Stimulated activated CD8-positive, alpha-beta memory T cell treated with anti-CD3 and anti-CD28 coated beads, Interleukin-4, amount 100 ng/mL, for 24 hours (primary cell): ENCODE measurements at regions not wholly inside any gene's neighbourhood (a gene's known extent, or its start where the extent isn't known, plus 50 kb on each side); places are given as distances from the start of the nearest gene placed in this dataset.

Experiments used
- DNase-seq: peaks from one replicate; pipeline ENCODE4 v3.0.0-alpha.2; 2020; ENCODE audit warnings: low read depth

DNA sequence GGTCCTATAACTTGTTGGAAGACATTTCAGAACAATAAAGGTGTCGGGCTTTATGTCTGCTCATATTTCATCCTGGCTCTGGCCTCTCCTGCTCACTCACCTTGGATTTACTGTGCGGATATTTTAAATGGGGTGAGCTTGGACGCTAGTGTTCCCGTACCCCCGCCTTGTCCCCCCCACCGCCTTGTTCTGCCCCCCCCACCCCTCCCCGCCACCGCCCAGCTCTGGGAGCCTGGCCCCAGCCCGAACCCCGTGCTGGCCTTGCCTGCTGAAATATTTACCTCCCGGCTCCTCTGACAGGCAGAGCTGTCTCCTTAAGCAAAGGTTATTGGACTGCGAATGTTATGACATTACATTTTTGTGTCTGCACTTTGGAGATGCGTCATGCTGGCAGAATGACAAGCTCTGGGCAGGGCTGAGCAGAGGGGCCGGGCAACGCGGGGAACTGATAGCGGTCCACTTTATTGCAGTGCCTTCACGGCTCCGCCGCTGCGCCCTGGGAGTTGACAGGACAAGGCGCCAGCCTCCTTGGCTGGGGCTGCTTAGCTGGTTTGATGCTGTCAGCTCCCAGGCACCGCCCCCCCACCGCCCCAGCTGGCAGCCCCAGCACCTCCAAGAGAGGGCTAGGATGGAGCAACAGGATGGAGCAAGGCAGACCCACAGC, 222.5 kb upstream of the GSE1 start:
- DNase-seq = no peak

GRCh38 chr16:85391175-85391707, 221.9 kb upstream of the GSE1 start:
- no peak for DNase-seq

GRCh38 chr16:85391769-85392583, 221.1 kb upstream of the GSE1 start:
- DNase-seq = no peak

DNA sequence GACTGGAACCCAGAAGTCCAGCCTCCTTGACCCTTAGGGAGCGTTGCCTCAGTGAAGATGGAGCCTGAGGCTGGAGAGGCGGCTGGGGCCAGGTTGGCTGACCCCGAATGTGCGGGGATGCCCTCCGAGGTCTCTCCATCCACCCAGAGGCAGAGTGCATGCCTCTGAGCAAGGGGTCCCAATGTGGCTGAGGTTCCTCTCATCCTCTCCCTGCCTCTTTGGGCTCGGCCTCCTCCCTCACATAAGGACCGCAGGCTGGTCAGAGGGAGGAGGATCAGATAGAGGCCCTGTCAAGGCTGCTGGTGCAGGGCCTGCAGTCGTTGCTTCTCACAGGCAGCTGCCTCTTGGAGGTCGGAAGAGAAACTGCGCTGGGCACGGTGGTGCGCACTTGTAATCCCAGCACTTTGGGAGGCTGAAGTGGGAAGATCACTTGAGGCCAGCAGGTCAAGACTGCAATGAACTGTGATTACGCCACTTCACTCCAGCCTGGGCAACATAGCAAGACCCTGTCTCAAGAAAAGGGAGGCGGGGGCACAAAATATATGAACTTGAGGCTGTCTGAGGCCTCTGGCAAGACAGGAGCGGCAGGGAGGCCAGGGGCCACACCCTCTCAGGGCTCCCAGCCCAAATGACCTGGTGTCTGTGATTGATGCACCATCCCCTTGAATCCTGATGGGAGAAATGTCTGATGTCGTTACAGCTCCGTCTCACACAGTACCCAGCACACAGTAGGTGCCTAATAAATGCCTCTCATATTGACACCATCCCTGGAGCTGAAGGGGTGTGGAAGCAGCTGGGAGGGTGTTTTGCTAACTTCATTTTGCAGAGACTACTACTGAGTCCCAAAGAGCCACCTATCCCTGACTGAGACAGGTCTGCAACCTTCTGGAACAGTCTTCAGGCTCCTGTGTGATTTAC, 220.1 kb upstream of the GSE1 start:
- DNase-seq = no peak

GRCh38 chr16:85393674-85394451, 219.3 kb upstream of the GSE1 start:
- peak; percentile 63 for DNase-seq

DNA sequence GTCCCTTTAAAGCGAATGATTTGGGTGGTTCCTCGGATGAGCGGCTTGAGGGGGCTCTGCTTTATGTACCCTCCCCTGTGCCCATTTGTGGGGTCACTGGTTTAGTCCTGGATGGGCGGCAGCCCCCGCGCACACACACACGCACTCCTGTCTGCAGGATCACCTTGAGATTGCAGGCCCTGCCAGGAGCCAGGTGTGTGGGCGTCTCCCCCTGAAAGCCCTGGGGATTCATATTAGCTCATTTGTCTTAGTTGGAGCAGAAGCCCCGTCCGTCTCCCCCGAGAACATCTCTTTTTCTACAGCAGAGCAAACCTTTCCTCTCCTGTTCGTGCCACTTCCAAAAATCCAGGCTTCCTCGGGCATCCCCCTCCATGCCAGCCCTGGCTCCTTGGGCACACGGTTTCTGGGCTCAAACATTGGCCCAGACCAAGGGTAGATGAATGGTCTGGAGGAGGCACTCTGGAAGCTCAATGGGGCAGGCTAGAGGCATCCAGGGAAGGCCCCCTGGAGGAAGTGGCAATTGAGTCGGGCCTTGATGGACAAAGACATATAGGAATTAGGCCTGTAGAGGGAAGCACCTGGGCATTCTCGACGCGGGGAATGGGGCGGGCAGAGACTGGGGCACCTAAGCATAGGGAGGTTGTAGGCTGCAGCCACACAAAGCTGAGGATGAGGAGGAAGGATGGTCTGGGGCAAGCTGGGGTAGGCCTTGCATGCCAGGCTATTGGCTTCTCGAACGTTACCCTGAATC, 218.5 kb upstream of the GSE1 start:
- no peak for DNase-seq

DNA sequence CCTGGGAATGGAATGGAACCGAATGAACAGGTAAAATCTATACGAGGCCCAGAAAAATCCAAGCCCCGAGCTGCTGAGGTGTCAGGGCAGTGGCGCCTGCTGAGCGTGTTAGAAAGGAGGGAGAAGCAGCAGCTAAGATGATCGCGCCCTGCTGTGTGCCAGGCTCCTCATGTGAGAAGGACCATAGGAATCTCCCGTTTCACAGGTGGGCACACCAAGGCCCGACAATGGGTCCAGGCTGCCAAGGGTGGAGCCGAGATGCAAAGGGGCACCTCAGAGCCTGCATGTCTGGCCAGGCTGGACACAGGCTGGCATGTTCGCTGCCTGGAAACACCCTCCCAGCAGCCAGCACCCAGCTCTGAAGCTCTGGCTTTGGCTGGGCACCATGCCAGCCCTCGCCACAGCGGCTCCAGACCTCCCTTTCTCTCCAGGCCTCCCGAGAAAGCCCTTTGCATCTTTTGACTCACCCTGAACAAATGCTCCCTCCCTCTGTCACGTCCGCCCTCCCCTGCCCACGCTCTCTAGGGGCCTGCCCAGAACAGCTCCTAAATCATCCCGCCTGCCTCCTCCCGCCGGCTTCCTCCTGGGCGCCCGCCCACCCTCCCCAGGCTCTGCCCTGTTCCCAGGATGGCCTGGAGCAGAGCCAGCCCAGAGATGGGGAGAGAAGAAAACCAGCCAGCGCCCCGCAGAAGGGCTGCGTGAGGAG, 217.8 kb upstream of the GSE1 start:
- DNase-seq = no peak

- no peak for DNase-seq
Observed at GRCh38 chr16:85395913-85396878, 216.9 kb upstream of the GSE1 start.

- no peak for DNase-seq
Observed at GRCh38 chr16:85396879-85397871, 215.9 kb upstream of the GSE1 start.

GRCh38 chr16:85398050-85398451, 215.1 kb upstream of the GSE1 start:
- no peak for DNase-seq

GRCh38 chr16:85398688-85399582, 214.2 kb upstream of the GSE1 start:
- DNase-seq = no peak

DNA sequence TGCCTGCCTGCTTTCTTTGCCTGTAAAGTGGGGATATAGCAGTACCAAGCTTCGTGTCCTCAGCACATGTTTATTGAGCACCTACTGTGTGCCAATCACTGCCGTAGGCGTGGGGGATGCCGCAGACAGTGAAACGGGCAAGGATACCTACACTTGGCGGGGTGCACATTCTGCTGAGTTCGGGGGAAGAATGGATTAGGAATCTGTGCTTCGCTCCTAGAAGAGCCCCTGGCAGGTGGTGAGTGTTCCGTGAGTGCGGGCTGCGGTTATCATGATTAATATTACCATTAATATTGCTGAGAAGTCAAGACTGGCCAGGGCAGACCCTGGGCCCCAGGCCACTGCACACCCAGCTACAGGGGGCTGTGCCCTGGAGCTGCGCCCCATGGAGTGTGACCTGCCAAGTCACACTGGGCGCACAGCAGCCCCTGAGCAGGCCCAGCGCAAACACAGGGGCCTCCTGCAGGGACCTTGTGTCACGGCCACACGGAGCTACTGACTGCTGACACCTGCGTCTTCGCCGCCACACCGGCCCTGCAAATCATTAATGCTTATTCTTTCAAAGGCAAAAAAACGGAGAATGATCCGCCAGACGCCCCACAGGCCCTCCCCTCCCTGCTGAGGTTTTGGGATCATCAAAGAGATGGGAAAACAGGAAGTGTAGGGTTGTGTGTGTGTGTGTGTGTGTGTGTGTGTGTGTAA, 213.4 kb upstream of the GSE1 start:
- DNase-seq = no peak

DNA sequence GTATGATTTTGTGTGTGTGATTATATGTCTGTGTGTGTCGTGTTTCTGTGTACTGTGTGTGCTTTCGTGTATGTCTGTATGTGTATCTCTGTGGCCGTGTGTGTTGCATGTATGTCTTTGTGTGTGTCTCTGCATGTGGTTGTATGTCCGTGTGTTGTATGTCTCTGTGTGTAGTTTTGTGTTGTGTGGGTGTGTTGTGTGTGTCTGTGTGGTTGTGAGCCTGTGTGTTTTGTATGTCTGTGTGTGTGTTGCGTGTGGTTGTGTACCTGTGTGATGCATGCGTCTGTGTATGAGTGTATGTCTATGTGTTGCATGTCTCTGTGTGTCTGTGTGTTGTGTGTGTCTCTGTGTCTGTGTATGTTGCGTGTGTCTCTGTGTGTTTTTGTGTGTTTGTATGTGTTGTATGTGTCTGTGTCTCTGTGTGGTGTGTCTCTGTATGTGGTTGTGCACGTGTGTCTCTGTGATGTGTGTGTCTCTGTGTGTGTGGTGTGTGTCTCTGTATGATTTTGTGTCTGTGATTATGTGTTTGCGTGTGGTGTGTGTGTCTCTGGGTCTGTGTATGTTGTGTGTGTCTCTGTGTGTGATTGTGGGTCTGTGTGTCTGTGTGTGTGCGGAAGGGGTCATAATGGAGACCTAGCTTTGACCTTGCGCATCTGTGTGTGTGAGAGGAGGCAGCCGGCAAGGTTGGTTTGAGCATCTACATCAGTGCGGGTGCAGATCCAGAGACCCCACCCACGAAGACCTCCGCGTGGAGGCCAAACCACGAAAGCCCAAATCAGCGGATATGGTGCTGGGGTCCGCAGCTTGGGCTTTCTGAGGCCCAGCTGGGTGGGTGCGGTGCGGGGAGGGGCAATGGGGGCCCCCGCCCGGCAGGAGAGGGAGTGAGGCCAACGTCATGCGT, 212.6 kb upstream of the GSE1 start:
- DNase-seq = no peak

DNA sequence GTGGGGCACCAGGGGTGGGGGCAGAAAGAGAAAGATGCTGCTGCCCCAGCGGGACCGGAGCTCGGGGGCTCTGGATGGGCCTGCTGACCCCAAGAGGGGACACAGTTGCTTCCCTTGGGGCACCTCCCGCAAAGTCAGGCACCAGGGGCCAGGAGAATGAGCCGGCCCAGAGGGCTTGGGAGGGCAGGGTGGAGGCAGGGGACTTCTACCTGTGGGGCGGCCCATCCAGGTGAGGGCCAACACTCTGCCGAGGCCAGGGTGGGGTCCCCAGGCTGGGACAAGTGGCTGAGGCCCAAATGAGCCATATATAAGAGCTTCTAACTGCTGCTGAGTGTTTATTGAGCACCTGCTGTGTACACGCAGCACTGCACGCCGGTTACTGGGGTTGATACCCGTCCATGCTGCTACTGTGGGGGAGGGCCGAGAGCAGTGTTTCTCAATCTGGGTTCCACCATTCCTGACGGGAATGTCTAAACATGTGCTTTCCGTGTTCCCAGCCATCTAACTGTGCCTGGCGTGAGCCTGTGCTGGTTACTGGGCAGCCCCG, 211.7 kb upstream of the GSE1 start:
- no peak for DNase-seq
